Left ventricle myocardium superior (tissue), 1 donor: ENCODE measurements at regions not wholly inside any gene's neighbourhood (a gene's known extent, or its start where the extent isn't known, plus 50 kb on each side); places are given as distances from the start of the nearest gene placed in this dataset.

Experiments
- ATAC-seq: fragments of 200-7000 bp; cut with Tn5 transposase; one replicate; pipeline ENCODE4 v1.9.1; 2020; ENCODE audit warnings: mild to moderate bottlenecking, moderate library complexity
- DNase-seq: peaks from one replicate; pipeline ENCODE4 v3.0.0-alpha.2; 2020
- intact Hi-C: fragments of 100-400 bp; cut with micrococcal nuclease; formaldehyde crosslinking; loops from one replicate; pipeline ENCODE4 v1.11.0; 2022
- donor health status: DM: no; HTN: yes; CAD: no; lungs with severe emphysema.

DNA sequence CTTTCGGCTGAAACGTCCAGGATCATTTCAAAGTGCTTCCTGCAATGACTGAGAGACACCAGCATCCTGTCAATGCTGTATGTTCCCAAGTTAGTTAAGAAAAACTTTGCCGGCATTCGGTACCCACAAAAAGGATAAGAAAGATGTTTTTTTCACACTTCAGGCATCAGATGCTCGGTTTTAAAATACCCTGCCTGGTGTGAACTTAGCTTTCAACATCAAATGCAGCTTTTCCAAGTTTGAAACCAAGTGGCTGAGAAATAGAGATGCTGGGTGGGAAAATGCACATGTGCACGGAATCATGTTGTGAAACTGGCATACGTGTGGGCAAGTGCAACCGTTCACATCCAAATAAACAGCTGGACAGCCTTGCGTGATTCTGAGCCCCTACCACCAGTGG, 254.9 kb upstream of the IGF1R start:
- no peak for DNase-seq
- no peak for ATAC-seq
- intact Hi-C loops, result no loop called here

DNA sequence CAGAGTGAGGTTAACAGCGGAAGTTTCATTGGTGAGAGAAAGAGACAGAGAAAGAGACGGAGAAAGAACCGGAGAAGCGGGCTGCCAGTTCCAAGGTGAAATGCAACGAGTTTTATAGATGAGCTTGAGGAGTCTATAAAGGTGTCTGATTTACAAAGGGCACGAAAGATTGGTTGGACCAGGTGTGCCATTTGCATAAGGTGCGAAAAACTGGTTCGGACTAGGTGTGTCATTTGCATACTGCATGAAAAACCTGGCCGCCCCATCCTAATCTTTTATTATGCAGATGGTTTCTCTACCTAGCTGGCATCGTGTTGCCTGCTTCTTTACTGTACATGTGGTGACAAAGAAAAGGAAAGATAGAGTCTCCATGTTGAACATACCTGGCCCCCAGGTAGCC, 253.8 kb upstream of the IGF1R start:
- ATAC-seq (no peak), DNase-seq (no peak)
- intact Hi-C loops, result no loop called here

DNA sequence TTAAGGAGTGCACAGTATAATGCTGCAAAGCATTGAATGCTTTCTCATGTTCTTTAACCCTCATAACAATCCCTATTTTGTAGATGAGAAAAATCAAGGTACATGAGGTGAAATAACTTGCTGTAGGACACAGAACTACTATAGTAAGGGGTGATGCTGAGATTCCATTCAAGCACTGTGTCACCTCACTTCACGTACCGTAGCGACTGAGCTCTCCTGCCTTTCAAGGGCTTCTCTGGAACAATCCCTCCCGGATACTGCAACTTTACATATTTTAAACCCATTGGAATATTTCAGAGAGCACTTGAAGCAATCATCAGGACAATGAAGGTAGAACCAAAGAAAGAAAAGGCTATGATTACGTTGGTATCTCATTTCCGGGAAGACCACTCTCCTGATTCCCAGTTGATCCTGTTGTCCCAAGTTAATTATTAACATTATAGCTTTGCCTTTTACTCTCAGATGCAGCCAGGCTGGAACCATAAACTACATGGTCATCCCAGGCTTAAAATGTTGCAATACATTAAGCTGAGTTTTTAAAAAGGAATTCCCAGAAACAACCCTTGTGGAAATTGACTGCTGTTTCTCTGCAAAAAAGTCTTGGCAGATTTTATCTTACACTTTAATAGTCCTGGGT, 252.2 kb upstream of the IGF1R start:
- ATAC-seq, result no peak

DNA sequence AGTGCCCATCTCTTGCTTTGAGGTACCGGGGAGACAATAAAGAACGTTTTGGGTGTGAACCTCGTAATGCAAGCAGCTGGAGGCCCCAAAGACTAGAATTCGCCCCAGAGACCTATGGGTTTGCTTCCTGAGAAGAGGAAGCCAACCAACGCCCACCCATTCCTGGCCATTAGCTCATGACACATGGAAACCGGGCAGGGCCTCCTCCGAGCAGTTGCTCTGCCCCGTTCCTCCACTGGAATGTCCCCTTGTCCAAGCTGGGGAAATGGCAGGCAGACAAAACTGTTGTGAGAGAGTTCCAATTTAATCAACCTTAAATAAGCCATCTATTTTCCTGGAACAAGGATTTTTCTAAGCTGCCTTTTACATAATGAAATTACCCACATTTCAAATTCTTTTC, 250.9 kb upstream of the IGF1R start:
- intact Hi-C loops, result no loop called here
- peak; percentile 39 for DNase-seq
- peak; percentile 15 for ATAC-seq

More for the DNA sequence above, 252.2 kb upstream of the IGF1R start:
- no peak for DNase-seq
- intact Hi-C loops, result no loop called here

DNA sequence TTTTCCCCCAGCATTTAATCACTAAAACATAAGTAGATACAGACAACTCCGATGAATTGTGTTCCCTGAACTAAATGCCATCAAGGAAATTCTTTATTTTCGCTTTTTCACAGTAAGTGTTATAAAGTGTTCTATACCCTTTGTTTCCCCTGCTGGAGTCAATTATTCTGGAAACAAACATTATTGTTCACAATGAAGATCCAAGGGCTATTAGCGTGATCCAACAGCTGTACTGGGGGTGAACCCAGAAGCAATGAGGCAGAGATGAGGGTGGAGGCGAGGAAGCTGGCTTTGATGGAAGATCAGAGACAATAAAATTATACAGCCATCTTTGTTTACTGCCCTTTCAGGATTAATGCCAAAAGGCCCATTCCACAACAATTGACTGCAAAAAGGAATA, 250.3 kb upstream of the IGF1R start:
- intact Hi-C loops, result no loop called here
- ATAC-seq (no peak), DNase-seq (no peak)

DNA sequence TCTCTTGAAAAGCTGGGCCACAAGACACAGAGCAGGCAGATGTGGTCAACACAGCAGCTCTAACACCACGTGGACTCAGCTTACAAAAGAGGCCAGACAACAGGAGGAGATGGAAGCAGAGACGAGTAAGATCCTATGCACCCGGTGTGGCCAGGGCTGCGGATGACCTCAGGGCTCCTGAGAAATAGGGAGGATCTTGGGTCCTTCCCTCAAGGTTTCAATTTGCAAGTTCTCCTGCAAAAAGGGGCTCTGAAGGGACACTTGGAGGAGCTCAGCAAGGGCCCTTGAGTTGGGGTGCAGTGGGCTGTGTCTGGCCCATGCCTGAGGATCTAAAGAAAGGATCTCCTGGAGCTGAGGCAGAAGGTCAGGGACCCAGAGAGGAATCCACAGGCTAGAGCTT, 249.5 kb upstream of the IGF1R start:
- DNase-seq (no peak), ATAC-seq (no peak)
- intact Hi-C loops, result no loop called here

DNA sequence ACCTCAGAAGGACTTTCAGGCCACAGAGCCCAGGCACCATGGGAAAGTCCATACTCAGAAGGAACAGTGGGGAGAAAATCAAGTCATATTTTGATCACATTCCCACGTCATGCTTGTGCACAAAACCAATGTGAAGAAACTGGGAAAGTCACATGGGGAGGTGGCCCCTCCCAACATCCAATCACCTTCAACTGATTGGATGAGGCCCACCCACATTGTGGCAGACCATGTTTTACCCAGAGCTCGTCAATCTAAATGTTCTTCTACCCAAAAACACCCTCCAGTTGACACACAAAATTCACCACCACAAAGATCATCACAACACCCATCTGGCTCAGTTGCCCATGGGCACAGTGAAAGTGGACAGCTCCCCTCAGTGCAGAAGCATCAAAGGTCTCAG, 248.2 kb upstream of the IGF1R start:
- no peak for ATAC-seq
- intact Hi-C loops, result no loop called here

DNA sequence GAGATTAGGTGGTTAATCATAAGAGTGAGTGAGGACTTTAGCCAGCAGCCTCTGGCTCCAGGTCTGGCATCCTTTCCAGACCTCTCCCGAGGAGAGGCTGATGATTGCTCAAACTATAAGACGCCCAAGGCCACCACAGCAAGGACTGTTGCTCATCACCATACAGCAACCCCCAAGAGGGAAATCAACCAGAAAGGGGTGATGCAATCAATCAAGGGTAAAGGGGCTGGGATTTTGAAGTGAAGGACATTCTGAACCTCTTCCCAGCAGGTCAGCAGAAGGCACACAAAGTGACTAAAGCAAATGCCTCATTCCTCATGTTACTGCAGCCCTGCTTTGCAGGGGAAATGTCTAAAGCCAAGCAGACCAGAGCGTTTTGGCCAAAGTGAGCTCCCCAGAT, 247.3 kb upstream of the IGF1R start:
- intact Hi-C loops, result no loop called here
- DNase-seq, result peak; percentile 48
- peak; percentile 90 for ATAC-seq

More for the DNA sequence above, 248.2 kb upstream of the IGF1R start:
- no peak for DNase-seq

DNA sequence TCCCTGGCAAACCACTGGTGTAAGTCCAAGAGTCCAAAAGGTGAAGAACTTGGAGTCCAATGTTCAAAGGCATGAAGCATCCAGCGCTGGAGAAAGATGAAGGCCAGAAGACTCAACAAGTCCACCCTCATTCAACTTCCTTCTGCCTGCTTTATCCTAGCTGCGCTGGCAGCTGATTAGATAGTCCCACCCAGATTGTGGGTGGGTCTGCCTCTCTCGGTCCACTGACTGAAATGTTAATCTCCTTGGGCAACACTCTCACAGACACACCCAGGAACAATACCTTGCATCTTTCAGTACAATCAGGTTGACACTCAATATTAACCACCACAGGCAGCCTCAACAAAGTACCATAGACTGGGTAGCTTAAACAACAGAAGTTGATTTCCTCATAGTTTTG, 245.9 kb upstream of the IGF1R start:
- DNase-seq (no peak), ATAC-seq (no peak)
- intact Hi-C loops, result no loop called here

DNA sequence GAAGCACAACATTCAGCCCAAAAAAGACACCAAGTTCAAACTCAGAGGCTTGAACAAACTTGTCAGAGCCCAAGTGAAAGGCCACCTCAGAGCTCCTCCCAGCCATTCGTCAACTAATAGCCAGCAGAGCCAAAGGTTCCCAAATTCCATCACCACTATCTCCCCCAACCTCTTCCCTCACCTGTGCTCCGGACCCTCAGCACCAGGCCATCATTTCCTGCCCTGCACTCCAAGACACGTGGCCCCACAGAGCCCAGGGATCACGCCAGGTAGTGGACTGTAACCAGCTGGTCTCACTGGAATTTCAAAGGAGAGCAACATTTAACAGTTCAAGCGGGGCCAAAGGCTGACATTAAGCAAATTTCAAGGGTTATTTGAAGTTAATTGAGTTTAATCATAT, 245.2 kb upstream of the IGF1R start:
- DNase-seq (no peak), ATAC-seq (no peak)
- intact Hi-C loops, result no loop called here

DNA sequence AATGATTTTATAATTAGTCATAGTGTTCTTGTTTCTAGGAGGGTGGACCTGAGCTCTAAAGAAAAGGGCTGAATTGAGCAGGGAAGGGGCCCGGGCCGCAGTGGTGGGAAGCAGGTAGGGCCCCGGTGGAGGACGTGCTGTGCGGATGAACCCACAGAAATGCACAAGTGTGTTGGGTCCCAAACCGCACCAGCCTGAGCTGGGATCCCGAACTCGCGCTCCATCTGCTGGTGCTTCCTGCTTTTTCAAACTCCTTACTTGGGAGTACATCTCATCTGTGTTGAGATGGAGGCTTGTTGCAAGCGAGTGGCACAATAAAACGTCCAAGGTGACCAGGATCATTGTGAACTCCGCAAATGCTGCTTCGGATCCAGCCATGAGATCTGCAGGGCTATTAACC, 244.8 kb upstream of the IGF1R start:
- intact Hi-C loops, result no loop called here
- no peak for DNase-seq
- no peak for ATAC-seq

DNA sequence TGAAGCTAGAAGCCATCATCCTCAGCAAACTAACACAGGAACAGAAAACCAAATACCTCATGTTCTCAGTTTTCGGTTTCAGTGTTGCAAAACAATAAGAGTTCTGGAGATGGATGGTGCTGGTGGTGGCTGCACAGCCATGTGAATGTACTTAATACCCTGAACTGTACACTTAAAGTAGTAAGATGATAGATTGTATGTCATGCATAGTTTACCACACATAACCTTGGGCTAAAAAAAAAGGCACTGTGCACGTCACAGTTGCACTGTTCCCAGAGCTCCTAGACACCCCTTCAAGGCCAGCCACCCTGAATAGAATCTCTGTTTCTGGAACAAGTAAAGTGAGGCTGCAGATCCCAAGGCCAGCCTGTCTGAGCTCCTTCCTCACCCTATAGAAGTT, 243.3 kb upstream of the IGF1R start:
- intact Hi-C loops, result no loop called here
- no peak for ATAC-seq

DNA sequence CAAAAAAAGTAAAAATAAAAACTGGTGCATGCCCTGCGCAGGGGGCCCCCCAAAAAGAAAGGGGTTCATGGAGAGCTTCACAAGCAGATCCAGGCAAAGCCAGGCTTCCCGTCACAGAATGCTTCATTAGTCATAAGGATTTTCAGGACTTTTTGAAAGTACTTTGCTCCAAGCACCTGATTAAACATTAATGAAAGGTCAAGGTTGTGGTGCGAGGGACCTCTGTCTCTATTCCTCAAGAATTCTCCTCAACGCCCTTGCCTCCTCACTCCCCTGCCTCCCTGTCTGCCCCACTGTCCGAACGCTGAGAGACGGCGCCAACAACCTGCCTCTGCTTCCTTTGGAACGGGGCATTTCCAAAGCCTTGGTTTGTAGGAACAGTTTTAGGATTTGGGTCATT, 240.1 kb upstream of the IGF1R start:
- intact Hi-C loops, result no loop called here
- ATAC-seq (no peak), DNase-seq (no peak)

More for the DNA sequence above, 243.3 kb upstream of the IGF1R start:
- no peak for DNase-seq

DNA sequence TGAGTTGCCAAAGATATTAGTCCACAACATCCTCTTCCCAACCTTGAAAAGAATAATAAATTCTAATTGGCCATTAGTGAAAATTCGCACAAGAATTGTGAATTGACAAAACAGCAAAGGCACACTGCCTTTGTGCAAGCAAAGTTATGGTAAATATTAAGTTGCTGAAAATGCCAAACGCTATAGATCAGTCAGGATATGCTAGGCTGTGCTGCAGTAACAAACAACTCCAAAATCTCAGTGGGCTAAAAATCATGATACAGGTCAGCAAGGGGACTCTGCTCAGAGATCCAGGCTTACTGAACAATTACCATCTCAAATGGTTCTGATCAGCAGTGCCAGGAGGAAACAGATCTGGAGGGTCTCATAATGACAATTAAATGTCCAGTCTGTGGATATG, 238.0 kb upstream of the IGF1R start:
- no peak for ATAC-seq
- no peak for DNase-seq

DNA sequence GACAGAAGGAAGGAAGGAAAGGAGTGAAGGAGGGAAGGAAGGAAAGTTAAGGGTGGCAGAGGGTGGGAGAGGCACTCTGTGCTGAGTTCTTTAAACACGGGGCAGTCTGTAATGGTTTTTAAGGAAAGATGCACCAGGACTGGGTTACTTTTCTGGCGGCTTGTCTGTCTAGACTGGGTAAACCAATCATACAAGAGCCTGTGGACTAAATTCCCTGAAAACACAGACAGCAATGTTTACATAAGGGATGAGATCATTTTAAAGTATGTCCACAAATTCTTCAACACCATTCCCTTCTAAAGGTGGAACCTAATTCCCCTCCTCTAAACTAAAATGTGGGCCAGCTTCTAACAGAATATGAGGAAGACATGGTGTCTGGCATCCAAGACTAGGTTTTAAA, 235.5 kb upstream of the IGF1R start:
- ATAC-seq (no peak), DNase-seq (no peak)
- intact Hi-C loops, result no loop called here

More for the DNA sequence above, 238.0 kb upstream of the IGF1R start:
- intact Hi-C loops, result no loop called here

DNA sequence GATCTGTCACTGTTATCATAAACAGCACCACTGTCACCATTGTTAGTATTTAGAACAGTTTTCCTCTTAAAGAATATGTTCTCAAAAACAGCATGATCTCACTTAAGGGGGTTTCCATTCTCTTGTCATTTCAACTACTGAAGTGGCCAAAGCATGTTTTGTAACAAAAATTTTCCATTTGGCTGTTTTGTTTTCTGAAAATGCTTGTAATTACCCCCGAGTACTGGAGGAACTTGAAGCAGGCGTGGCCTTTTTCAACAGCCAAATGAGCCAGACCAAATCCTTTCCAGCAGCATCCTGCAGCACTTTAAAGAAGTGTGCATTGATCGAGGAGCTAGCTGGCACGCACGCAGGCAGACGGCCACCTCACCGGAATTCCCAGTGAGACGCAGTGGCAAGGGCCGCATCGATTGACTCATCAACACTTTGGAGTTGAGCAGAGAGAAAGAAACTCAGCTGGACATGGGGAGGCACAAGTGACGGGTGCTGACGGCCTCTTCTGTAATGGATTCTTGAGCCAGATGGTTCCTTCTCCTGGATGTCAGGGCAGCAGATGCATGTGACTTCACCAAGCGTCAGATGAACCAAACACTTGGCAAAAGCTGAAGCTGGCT, 234.3 kb upstream of the IGF1R start:
- DNase-seq (peak; percentile 59), ATAC-seq (peak; percentile 70)
- intact Hi-C loops, result no loop called here

DNA sequence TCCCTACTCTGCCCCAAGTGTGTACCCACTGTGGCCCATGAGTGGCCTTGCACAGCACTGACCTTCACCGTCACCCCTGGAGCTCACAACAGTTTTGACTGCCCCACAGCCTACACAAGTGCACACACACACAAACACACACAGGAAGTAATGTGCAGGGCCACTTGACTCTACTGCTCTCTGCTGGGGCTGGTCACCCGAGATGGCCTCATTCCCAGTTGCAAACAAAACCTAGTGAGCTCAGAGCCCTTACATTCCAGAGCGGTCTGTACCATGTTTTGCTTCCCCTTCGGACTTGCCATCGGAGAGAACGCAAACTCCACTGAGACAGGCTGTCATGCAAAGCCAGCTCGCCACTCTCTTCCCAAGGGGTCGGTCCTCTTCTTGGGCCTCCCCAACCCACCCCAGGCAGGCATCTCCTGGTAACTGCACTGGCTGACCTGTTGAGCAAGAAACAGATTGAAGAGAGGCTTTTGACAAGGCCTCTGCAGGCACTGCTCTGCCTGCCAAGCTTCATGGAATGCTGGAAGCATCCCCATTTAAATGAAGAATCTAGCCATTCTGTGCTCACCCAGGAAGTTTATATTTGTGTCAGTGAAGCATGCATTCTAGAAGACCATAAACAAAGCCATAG, 232.0 kb upstream of the IGF1R start:
- intact Hi-C loops, result loop anchor here (5.0 kb wide), 1 partner anchor 104 kb away; no protein-coding TSS in a partner anchor
- no peak for DNase-seq
- ATAC-seq, result peak; percentile 15

DNA sequence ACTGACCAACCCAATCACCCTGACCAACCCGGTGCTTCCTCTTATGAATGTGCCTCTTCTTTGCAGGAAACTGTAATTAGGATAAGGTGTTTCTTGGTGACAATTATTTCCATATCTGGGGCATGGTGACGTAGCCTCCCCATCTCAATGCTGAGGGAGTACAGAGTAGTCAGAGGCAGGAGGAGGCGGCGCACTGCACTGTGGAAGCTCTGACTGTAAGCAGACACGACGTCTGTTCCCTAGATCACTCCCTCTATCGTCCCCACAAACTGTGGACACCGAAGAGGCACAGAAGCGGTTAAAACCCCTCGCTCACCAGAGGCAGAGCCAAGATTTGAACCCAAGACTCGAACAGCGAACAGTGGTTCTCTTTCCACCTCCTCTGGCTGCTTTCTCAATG, 231.0 kb upstream of the IGF1R start:
- no peak for ATAC-seq
- intact Hi-C loops, result loop anchor here (5.0 kb wide), 1 partner anchor 105 kb away; no protein-coding TSS in a partner anchor

DNA sequence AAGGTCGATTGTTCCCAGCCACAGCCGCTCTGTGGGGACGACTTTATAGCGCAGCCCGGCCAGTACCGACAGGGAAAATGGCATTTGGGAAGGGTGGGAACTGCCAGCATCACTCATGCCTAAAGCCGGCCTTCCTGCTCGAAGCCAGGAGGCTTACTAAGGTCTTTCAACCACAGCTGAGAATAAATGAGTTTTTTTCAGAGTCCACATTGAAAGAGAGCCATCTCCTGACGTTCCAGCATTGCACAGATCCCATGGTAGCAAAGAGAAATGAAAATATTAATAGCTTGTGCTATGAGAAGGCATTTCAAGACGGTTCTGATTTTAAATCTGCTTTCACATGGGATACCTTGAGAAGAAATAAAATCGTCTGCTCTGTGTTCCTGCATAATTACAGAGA, 230.2 kb upstream of the IGF1R start:
- DNase-seq (no peak), ATAC-seq (no peak)
- intact Hi-C loops, result loop anchor here (5.0 kb wide), 1 partner anchor 106 kb away; no protein-coding TSS in a partner anchor

More for the DNA sequence above, 231.0 kb upstream of the IGF1R start:
- no peak for DNase-seq

DNA sequence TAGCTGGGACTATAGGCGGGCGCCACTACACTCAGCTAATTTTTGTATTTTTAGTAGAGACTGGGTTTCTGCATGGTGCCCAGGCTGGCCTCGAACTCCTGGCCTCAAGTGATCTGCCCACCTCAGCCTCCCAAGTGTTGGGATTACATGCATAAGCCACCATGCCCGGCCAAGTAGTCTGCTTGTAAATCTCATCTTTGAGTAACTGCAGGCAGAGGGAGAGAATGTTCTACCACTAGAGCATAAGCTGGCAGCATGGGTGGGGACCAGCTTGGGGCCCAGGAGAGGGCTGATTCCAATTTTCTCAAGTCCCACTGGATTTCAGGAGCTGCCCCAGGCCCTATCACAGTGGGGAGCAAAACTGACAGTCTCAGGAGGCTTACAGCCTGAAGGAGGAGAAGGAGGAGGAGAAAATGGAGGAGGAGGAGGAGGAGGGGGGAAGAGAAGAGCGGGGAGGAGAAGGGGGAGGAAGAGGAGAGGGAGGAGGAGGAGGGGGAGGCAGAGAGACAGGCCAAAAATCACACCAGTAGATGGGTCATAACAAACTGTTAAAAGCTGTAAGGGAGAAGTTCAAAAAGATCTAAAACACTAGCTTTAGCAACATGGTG, 229.1 kb upstream of the IGF1R start:
- intact Hi-C loops, result loop anchor here (5.0 kb wide), 1 partner anchor 107 kb away; no protein-coding TSS in a partner anchor
- ATAC-seq (no peak), DNase-seq (no peak)
